ENCODE measurements at regions not wholly inside any gene's neighbourhood (a gene's known extent, or its start where the extent isn't known, plus 50 kb on each side); places are given as distances from the start of the nearest gene placed in this dataset.
"Not testable (repeated sequence)": the region's sequence is repeated elsewhere in the genome, so short reads cannot be mapped to it uniquely, and the experiment has no call there.

DNA sequence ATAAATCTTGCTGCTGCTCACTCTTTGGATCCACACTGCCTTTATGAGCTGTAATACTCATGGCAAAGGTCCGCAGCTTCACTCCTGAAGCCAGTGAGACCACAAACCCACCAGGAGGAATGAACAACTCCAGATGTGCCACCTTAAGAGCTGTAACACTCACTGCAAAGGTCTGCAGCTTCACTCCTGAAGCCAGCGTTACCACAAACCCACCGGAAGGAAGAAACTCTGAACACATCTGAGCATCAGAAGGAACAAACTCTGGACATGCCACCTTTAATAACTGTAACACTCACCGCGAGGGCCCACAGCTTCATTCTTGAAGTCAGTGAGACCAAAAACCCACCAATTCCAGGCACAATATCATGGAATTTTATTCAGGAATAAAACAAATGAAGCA, 1635.9 kb upstream of the SLC39A10 start:
- not testable (repeated sequence) for DNase-seq

DNA sequence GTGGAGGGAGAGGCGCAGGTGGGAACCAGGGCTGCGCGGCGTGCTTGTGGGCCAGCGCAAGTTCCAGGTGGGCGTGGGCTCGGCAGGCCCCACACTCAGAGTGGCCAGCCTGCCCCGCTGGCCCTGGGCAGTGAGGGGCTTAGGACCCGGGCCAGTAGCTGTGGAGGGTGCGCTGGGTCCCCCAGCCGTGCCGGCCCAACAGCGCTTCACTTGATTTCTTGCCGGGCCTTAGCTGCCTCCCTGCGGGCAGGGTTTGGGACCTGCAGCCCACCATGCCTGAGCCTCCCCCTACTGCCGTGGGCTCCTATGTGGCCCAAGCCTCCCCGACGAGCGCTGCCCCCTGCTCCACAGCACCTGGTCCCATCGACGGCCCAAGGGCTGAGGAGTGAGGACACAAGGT, 1636.9 kb upstream of the SLC39A10 start:
- no peak for DNase-seq

DNA sequence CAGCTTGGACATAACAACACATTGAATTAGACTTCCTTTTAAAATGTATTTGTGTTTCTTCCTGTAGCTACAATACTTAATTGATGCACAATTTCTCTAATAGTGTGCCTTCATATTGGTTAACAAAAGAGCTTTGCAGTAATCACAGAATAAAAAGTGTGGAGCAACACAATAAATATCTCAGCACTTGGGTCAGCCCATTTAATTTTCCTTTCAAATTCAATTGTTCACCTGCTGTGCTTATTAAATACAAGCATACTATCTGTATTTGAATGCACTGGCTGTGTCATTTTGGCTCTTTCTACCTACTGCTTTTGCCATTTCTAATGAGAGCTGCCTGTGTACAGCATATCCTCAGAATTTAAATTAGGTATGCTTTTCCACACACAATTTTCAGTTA, 1641.3 kb upstream of the SLC39A10 start:
- no peak for DNase-seq

DNA sequence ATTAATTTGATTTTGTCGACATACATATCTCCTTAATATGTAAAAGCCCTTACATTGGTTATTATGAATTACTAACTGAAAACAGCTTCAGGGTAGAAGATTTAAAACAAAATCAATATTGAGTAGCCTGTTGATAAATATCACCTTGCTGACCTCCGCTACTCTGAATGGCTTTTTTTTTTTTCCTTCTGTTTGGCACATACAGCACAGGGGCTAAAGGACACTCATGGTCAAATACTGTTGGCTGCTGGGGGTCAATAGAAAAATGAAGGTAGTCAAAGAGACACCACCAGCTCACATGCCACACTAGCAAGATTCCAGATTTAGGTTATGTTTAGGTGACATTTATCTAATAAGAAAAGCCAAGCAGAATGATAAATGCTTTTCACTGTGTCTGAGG, 1642.4 kb upstream of the SLC39A10 start:
- no peak for DNase-seq

DNA sequence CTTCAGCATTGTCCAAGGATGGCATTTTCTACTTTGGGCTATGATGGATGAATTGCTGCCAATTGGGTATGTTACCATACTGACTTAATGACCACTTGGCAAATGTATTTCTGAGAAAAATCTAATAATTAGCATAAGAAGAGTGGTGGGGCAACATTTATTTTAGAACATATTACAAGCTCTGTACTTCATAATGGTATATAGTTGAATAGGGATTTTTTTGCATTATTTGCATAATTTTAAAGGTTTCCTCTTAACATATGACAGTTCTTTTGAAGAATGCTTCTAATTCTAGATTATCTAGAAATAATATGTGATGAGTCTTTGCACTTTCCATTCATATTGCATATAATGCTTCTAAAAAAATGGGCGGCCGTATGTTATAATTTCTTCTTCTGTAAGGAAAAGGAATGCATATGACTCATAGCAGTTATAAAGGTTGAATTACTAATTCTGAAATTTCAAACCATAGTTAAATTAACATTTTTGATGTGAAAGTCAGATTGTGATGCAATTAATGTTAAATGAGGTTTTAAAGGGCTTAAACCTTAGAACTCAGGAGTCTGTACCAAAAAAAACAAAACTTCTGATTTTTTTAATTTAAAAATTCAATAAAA, 1652.3 kb upstream of the SLC39A10 start:
- DNase-seq = no peak

DNA sequence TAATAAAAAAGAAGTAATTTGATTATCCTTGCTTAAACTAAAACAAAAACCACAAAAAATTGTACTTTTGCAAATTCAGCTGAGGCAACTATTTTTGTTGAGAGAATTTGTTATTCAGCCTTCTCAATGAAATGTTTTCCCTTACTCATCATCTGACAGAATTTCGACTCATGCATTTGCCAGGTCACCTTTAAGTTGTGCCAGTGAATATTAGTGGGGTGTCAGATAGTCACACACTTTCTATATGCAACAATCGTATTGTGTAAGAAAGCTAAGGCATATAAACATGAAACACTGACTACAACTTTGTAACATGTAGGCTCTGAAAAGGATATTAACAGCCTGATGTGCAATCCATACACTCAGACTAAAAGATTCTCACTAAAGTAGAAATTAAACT, 1653.1 kb upstream of the SLC39A10 start:
- DNase-seq = no peak

DNA sequence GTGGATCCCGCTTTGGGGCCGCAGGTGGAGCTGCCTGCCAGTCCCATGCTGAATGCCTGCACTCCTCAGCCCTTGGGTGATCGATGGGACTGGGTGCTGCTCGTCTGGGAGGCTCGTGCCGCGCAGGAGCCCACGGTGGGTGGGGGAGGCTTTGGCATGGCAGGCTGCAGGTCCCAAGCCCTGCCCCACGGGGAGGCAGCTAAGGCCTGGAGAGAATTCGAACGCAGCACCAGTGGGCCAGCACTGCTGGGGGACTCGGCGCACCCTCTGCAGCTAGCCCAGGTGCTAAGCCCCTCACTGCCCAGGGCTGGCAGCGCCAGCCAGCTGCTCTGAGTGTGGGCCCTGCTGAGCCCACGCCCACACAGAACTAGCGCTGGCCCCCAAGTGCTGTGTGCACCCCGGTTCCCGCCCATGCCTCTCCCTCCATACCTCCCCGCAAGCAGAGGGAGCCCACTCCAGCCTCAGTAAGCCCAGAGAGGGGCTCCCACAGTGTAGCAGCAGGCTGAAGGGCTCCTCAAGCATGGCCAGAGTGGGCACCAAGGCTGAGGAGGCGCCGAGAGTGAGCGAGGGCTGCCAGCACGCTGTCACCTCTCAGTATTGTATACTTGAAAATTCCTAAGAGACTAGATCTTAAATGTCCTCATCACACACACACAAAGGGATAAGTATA, 1654.2 kb upstream of the SLC39A10 start:
- no peak for DNase-seq

DNA sequence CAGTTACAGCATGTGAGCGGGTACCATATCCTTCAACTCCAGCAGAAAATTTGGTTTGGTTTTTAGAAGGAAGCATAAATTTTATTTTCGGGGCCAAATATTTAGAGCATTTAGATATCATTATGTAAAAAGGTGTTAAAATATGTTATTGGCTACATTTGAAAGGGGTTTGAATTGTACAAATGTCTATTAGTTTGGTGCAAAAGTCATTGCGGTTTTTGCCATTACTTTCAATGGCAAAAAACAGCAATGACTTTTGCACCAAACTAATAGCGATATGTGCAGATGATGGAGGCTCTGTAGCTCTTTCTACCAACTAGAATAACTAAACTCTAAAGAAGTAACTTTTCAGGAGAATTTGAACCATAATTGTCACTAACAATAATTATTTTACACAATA, 1666.2 kb upstream of the SLC39A10 start:
- DNase-seq = no peak

DNA sequence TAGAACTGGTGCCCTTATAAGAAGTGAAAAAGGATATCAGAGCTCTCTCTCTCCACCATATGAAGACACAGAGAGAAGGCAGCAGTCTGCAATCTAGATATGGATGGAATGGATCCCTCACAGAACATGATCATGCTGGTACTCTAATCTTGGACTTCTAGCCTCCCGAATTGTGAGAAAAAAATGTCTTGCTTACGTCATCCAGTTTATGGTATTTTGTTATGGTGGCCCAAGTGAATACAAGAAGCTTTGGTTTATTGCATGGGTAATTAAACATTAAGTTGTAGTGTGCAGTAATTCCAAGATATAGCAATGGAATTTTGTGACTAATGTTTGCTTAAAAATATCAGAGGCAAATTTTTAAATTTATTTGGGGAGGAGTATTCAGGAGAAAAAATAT, 1667.4 kb upstream of the SLC39A10 start:
- DNase-seq = no peak

DNA sequence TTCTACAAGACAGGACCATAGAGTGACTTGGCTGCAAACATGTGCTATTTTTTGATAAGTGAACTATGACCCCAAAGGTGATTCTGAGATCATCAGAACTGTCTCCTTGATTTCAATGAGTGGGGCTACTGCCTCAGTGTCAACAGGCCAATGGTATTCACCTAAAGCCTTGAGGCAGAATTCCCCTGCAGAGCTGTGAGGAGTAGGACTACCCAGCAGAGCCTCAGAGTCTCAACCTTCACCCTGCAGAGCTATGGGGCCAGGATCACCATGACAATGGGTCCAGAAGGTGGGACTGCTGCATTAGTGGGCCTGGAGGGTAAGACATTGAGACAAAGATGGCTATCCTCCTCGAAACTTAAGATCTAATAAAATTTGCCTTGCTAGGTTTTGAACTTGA, 1668.2 kb upstream of the SLC39A10 start:
- DNase-seq = no peak

DNA sequence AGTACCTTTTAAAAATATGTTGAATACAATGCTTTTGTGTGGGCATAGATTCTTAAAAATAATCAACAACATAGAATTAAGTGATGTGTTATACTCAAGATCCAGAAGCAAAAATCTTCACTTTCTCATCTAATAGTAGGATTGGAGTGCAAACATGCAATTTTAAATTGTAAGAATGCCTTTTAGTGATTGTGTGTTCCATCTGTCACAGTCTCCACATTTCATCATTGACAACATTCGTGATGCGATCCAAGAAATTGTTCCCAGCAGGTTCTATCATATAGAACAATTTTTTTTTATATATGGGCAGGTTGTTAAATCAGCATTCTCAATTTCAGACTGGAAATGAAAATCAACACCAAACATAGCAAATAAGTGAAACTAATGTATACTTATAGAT, 1671.8 kb upstream of the SLC39A10 start:
- no peak for DNase-seq

DNA sequence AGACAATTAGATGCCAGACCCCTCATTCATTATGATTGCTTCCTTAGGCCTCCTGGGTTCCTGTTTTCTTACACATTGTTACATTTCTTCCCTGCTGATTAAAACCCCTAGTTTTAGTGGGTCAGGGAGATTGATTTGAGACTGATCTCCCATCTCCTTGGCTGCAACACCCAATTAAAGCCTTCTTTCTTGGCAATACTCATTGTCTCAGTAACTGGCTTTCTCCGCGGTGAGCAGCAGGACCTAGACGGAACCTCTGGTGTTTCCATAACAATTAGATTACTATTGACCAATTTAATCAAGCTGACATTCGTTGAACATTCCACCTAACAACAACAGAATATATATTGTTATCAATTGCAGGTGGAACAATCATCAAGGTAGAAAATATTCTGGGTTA, 1676.4 kb upstream of the SLC39A10 start:
- DNase-seq = no peak

DNA sequence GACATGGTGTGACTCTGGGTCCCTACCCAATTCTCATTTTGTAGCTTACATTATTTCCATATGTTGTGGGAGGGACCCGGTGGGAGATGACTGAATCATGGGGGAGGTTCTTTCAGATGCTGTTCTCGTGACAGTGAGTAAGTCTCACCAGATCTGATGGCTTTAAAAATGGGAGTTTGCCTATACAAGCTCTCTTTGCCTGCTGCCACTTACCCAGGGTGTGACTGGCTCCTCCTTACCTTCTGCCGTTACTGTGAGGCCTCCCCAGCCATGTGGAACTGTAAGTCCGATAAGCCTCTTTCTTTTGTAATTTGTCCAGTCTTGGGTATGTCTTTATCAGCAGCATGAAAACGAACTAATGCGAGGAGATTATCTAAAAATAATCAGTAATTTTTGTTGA, 1683.2 kb upstream of the SLC39A10 start:
- DNase-seq = no peak

DNA sequence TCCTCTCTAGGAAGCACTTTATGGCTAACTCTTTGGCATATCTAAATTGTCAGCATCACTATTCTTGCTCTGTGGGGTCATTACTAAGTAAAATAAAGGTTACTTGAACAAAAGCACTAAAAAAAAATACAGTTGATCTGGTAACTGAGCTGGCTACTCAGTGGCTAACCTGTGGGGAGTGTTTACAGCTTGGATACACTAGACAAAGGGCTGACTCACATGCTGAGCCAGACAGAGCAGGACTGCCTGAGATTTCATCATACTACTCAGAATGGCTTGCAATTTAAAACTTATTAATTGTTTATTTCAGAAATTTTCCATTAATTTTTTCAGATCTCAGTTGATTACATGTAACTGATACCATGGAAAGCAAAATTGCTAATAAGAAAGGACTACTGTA, 1690.4 kb upstream of the SLC39A10 start:
- no peak for DNase-seq

DNA sequence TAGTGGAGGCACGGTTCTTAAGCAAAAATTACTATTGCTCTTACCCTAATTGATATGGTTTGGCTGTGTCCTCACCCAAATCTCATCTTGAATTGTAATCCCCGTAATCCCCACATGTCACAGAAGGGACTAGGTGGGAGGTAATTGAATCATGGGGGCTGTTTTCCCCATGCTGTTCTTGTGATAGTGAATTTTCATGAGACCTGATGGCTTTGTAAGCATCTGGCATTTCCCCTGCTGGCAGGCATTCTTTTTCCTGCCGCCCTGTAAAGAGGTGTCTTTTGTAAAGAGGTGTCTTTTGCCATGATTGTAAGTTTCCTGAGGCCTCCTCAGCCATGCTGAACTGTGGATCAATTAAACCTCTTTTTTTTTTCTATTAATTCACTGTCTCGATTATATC, 1691.8 kb upstream of the SLC39A10 start:
- no peak for DNase-seq

DNA sequence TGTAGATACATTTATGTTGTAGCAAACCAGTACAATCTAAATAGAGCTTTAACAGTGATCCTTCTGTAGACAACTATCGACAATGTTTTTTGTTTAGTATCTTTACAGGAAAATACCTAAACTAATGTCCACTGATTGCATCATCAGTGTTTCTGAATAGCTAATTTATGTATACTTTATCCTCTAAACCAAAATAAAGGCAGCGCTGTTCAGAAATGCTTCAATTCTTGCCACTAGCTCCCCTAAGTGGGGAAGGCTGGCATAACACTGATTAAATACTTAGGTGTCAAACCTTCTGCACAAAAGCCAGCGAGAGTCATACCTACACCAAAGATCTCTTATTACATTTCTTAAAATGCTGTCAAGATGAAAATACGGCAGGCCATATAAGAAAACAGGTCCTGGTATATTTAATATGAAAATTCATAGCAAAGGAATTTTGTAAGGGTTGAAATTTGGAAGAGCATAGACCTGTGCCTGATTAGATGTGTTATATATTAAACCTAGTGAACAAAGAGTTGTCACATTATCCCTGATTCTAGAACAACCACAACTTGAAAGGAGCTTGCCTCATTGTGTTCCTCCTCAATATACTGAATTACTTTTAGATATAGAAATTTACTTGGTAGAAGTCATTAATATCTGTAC, 1693.4 kb upstream of the SLC39A10 start:
- DNase-seq = no peak

DNA sequence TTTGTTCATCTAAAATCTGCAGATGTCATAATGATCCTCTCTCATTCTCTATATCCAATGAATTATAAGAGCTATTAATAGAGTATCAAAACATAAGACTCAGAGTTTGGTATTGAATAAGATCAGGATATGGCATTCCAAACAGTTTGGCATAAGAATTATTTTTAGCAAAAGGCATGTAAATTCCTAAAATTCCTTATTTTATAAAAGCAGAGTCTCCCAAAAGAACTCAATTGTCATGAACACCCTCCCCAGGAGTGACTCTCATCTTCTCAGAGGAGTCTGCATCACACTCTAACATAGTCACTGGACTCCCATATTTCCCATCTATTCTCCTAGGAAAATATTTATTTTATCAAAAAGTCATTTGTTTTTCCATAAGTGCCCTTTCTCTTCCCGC, 1710.2 kb upstream of the SLC39A10 start:
- DNase-seq = no peak

DNA sequence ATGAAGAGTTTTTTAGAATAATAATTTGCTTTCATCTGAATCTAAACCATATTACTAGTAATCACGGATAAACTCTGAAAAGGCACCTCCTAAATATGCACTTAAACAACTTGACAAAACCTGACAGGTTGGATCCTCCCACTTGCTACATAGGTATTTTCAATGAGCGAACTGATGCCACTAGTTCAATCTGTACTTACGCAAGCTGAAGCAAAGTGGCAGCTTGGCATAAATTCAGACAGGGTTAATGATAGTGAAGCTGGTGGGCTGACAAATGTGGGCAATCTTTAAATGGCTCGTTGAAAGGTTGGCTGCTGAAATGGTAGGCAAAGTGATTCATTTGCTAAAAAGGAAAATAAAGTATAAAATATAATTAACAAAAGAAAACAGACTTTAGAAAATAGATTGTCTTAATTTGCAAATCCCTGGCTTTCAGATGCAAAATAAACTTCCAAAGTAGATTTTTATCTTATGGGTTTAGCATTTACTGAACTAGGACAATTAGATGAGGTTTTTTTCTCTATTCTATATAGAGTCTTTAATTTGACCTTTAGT, 1713.5 kb upstream of the SLC39A10 start:
- no peak for DNase-seq

DNA sequence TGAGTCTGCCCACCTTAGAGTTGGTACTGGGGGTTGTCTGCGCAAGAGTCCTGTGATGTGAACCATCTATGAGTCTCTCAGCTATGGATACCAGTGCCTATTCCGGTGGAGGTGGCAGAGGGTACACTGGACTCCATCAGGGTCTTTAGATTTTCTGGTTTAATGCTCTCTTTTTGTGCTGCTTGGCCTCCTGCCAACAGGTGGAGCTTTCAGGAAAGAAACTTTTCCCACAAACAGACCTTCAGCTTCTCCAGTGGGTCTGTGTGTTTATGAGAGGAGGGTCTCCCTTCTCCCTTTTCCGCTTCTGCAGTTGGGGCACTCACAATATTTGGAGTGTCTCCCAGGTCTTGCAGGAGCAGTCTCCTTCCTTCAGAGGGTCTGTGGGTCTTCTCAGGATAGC, 1721.9 kb upstream of the SLC39A10 start:
- DNase-seq = no peak

DNA sequence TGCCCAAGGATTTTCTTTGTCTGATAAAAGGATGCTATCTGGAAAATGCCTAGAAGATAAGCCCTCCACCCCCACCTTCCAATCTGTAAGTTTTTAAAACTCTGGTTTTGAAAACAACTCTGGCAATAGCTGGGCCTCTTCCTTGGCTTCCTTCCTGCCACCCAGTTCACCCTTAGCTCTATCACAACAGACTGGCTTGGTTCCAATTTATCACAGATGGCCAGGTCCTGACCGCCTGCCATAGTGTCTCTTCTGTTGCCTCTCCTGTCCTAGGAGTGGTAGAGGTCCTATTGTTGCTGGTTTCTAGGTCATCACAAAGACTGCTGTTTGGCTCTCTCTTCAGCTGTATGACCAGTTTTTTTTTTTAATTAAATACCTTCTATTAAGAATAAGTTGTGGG, 1727.9 kb upstream of the SLC39A10 start:
- no peak for DNase-seq

DNA sequence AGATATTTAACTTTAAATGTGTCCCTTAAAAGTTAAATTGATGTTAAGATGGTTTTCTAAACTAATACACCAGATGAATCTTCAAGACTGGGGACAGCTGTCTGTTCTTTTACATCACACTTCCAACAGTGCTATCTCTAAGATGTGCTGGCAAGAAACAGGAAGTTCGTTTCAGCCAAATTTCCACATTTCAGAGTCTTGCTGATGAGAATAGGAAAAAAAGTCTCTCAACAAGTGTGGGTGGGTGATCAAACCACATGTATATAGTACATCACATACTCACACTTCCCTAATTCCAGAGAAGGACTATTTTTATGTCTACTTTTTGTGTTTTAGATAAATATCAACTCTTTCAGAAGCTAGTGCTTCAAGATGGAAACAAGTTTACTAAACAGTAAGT, 1712.8 kb upstream of the TMEFF2 start:
- DNase-seq = no peak

DNA sequence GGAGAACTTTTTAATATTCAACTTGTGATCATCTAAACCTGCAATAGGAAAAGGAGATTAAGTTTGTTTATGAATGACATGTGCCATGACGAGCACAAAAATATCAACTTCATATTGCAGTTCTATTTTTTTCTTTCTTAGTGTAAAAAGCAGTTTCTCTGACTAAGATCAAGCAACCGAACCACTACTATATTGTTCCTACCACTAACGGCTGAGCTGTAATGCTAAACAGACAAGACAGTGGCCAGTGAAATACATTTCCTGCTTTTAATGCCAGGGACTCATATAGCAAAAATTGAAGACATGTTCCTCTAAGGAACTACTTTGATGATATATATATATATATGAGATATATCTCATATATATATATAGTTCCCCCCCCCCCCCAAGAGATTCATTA, 1705.6 kb upstream of the TMEFF2 start:
- no peak for DNase-seq

DNA sequence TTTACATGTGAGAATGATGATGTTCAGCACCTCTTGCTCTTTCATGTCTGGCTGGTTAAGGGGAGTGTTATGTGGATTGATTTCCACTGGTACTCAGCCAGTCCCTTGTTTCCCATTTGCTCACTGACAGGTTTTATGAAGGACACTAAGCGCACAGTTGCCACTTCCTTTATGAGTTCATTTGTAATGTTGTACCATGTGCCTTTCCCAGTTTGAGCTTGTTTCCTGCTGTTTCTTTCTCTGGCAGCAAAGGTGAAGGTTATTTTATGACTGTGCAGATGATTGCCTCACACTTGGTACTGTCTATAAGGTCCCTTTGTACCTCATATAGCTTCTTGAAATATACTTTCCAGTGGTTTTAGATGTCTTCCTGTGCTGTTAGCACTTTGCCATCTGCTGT, 1700.5 kb upstream of the TMEFF2 start:
- no peak for DNase-seq

DNA sequence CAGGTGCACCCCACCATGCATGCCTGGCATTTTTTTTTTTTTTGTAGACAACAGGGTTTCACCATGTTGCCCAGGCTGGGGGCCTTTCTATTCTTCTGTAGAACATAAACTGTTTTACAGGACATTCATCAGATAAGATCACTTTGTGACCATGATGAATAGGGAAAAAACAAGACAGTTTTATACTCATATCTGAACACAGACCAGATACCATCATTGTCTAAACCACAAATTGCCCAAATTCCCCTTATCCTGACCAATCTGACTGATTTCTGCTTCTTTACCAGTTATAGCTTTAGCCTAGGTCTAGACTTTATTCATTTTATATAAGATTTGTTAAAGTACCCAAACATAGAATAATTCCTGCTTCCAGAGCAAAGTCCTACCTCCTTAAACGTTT, 1699.3 kb upstream of the TMEFF2 start:
- DNase-seq = no peak

DNA sequence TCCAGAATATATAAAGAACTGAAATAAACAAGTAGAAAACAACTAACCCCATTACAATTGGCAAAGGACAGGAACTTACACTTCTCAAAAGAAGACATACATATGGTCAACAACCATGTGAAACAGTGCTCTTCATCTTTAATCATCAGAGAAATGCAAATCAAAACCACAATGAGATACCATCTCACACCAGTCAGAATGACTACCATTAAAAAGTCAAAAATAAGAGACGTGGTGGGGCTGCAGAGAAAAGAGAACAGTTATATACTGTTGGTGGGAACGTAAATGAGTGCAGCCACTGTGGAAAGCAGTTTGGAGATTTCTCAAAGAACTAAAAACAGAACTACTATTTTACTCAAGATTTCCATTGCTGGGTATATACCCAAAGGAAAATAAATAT, 1696.3 kb upstream of the TMEFF2 start:
- DNase-seq = no peak
